ENCODE measurements at regions not wholly inside any gene's neighbourhood (a gene's known extent, or its start where the extent isn't known, plus 50 kb on each side); places are given as distances from the start of the nearest gene placed in this dataset.

GRCh38 chr14:84225268-84225667, 1304.7 kb upstream of the FLRT2 start:
- TF ChIP-seq POLR2A (IDR thresholded peaks at IDR 0.05) (no peak), CTCF (IDR thresholded peaks at IDR 0.05) (no peak), POLR2AphosphoS5 (IDR thresholded peaks at IDR 0.05) (peak; percentile 29)

Measured in prostate gland (tissue), 2 donors.